Testis (tissue), 2 donors: ENCODE measurements at regions not wholly inside any gene's neighbourhood (a gene's known extent, or its start where the extent isn't known, plus 50 kb on each side); places are given as distances from the start of the nearest gene placed in this dataset.

Source experiments
- POLR2A ChIP-seq: fragments of 450-650 bp; IDR thresholded peaks from one replicate; pipeline ENCODE4 v1.6.1; 2017; ENCODE audit warnings: antibody characterized with exemption, mild to moderate bottlenecking, moderate library complexity
- TF ChIP-seq, protein P1 (sequence below), 3 experiments: fragments of 450-650 bp in 2 of 3; fragments of 200-600 bp in 1 of 3; sonication (generic) in 1 of 3; IDR thresholded peaks; one replicate each; pipeline ENCODE4 v1.5.1; 2016 to 2019; ENCODE audit warnings: antibody characterized with exemption in 3 of 3, mild to moderate bottlenecking in 2 of 3, moderate library complexity in 1 of 3

DNA sequence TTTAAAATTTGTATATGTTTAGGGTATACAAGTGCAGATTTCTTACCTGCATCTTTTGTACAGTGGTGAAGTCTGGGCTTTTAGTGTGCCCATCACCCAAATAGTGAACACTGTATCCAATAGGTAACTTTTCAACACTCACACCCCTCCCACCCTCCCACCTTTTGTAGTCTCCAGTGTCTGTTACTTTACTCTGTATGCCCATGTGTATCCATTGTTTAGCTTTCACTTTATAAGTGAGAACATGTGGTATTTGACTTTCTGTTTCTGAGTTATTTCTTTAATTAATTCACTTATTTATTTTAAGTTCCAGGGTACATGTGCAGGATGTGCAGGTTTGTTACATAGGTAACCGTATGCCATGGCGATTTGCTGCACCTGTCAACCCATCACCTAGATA lies 124.8 kb upstream of the NEO1 start:
- TF ChIP-seq, protein P1, sequence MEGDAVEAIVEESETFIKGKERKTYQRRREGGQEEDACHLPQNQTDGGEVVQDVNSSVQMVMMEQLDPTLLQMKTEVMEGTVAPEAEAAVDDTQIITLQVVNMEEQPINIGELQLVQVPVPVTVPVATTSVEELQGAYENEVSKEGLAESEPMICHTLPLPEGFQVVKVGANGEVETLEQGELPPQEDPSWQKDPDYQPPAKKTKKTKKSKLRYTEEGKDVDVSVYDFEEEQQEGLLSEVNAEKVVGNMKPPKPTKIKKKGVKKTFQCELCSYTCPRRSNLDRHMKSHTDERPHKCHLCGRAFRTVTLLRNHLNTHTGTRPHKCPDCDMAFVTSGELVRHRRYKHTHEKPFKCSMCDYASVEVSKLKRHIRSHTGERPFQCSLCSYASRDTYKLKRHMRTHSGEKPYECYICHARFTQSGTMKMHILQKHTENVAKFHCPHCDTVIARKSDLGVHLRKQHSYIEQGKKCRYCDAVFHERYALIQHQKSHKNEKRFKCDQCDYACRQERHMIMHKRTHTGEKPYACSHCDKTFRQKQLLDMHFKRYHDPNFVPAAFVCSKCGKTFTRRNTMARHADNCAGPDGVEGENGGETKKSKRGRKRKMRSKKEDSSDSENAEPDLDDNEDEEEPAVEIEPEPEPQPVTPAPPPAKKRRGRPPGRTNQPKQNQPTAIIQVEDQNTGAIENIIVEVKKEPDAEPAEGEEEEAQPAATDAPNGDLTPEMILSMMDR (IDR thresholded peaks at IDR 0.05): no peak
- TF ChIP-seq POLR2A: no peak
